ENCODE measurements at regions not wholly inside any gene's neighbourhood (a gene's known extent, or its start where the extent isn't known, plus 50 kb on each side); places are given as distances from the start of the nearest gene placed in this dataset.

DNA sequence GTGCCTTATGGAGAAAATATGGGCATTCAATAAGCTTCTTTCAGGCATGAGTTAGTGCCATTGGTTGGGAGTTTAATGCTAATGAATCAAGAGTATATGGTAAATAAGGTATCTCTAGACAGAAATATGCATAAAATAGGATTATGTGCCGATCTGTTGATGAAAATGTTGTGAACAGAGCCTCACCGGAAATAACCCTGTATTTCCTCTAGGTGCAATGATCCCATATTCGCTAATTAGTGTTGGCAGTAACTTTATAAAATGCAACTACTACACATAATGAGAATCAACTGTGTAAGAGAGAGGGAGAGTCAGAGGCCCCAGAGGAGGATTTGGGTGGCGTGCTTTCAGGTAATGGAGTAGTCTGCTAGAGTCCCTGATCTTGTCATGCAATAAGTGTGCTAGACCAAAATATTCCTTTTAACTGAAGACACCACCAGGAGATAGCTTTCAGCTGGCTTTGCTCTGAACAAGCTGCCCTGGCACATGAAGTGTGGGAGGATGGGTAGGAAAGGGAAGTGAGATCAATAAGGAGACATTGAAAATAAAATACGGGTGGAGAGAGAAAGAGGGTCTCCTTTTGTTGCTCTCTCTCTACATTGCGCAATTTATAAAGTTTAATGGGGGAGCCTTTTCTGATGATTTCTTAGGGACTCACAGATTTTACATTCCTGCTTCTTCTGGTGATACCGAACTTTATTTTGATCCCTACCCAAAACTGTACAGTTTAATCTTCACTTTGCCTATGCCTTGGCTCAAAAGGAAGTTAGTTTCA is 68.6 kb upstream of the PLXNC1 start:
- intact Hi-C loops (cut with DNase I): no loop called here
- DNase-seq (ENCODE audit: low spot score): no peak

- no peak for DNase-seq (ENCODE audit: low spot score)
- intact Hi-C loops (cut with DNase I): no loop called here
Measured at GRCh38 chr12:94080341-94081009, 67.9 kb upstream of the PLXNC1 start.

GRCh38 chr12:94082690-94083089 is 65.7 kb upstream of the PLXNC1 start:
- no peak for DNase-seq (ENCODE audit: low spot score)
- intact Hi-C loops (cut with DNase I): no loop called here

- intact Hi-C loops (cut with DNase I): no loop called here
- DNase-seq (ENCODE audit: low spot score): no peak
Measured at GRCh38 chr12:94089891-94090290, 58.5 kb upstream of the PLXNC1 start.

DNA sequence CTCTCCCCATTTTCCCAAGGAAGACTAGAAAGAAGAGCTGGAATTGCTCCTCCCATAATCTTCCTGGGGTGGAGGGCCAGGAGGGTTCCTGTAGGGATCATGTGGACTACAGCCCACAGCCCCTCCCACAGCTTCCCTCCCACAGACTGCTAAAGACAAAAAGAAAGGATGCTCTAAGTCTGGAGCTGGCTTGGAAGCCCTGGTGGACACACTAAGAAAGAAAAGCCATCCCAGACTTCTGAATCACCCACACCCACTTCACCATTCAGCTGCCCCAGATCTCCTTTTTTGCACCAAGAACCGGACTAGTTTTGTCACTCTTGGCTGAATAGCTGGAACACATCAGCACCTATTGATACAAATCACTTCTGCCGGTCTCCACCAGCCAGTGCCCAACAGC is 56.8 kb upstream of the PLXNC1 start:
- intact Hi-C loops (cut with DNase I): no loop called here
- no peak for DNase-seq (ENCODE audit: low spot score)

GRCh38 chr12:94092516-94093241 is 55.7 kb upstream of the PLXNC1 start:
- DNase-seq (ENCODE audit: low spot score): peak; percentile 86
- intact Hi-C loops (cut with DNase I): no loop called here

DNA sequence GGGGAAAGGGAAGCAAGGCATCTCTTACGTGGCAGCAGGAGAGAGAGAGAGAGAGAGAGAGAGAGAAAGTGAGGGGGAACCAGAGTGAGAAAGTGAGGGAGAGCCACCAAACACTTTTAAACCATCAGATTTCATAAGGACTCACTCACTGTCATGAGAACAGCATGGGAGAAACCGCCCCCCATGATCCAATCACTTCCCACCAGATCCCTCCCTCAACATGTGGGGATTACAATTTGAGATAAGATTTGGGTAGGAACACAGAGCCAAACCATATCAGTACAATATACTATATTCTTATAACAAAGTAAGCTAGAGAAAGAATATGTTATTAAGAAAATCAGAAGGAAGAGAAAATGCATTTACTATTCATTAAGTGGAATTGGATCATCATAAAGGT is 53.7 kb upstream of the PLXNC1 start:
- intact Hi-C loops (cut with DNase I): no loop called here
- DNase-seq (ENCODE audit: low spot score): no peak

DNA sequence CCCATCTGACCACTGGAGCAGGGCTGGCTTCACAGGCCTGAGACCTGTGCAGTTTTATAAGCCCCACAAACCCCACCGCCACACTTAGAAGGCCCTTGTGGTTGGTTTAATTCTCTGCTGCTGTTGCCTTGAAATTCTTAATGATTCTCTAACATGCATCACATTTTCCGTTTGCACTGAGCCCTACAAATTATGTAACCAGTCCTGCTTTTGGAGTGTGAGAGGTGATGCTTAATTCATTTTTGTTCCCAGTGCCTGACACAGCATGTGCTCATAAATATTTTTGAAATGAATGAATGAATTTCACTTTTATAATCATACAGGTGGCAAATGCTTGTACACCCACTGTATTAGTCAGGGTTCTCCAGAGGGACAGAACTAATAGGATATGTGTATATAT is 52.8 kb upstream of the PLXNC1 start:
- intact Hi-C loops (cut with DNase I): no loop called here
- DNase-seq (ENCODE audit: low spot score): no peak

- no peak for DNase-seq (ENCODE audit: low spot score)
- intact Hi-C loops (cut with DNase I): no loop called here
Measured at GRCh38 chr12:94098466-94098865, 49.9 kb upstream of the PLXNC1 start.
